NCI-H748 treated with DMSO at 0.1 percent for 48 hours (cell line): ENCODE measurements at regions not wholly inside any gene's neighbourhood (a gene's known extent, or its start where the extent isn't known, plus 50 kb on each side); places are given as distances from the start of the nearest gene placed in this dataset.
A peak's percentile ranks its signal among the peaks of the same experiment; 100 is the strongest.

Experiments
- DNase-seq: peaks from one replicate; lab custom pipeline; 2025; lab: John Stamatoyannopoulos, UW

- DNase-seq: no peak
These were observed 365.6 kb upstream of the ADGRL2 start for GRCh38 chr1:81435175-81435574.

DNA sequence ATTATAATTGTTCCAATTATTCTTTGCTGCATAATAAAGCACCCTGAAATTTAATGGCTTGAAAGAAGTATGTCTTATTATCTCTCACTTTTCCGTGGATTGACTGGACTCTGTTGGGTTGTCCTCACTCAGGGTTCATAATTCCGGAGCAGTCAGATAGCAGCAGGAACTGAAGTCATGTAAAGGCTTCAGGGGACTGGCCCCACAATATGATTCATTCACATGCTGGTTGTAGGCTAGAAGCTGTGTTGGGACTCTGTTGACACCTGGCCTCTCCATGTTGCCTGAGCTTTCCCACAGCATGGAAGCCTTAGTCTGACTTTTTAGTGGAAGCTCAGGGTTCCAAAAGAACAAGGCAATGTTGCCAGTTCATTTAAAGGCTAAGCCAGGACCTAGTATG is 367.1 kb upstream of the ADGRL2 start:
- DNase-seq: no peak

GRCh38 chr1:81432654-81433109 is 368.1 kb upstream of the ADGRL2 start:
- DNase-seq: no peak

GRCh38 chr1:81432059-81432458 is 368.7 kb upstream of the ADGRL2 start:
- no peak for DNase-seq

DNA sequence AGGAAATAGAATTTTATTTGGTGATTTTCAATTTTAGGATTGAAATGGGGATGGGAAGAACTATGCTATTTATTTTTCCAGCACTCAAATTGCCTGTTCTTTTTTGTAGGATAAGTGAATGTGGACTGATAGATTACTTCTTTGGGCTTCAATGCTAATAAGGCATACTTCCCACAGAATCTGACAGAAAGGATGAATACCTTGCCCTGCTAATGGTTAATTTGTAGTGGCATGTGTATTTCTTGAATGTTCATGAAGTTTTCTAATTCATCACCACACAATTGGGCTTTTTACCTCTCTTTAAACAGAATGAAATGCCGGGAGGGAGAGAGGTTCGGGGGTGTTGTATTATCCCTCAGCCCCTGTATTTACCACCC is 369.1 kb upstream of the ADGRL2 start:
- no peak for DNase-seq

DNA sequence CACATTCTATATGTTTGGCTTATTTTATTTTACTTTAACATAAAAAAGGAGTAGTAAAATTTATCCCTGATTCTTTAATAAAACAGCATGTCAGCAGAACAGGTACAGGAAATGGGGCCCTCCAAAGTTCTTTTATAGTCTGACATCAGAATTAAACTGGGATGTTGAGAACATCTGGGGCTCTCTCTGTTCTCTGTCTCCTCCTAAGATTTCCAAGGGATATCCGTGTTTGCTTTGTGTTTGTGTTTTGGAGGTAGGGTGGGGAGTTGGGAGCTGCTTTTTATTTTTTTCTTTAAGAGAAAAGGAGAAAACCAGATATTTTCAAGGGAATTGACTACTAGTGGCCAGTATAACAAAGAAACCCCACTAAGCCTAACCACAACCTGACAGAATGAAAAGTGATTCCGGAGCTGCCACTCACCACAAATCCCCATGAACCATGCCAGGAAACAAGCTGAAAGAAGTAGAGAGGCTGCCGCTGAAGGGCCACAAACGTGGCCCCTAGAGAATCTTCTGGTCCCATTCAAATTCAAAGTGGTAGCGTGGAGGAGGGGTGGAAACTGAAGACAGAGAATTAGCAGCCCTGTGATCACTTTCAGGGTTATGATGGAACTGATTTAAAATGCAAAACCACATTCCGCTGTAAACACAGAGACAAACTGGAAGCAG is 369.6 kb upstream of the ADGRL2 start:
- DNase-seq: no peak

GRCh38 chr1:81430236-81430938 is 370.3 kb upstream of the ADGRL2 start:
- DNase-seq: no peak

- DNase-seq: no peak
These were observed 371.7 kb upstream of the ADGRL2 start for GRCh38 chr1:81428998-81429397.

DNA sequence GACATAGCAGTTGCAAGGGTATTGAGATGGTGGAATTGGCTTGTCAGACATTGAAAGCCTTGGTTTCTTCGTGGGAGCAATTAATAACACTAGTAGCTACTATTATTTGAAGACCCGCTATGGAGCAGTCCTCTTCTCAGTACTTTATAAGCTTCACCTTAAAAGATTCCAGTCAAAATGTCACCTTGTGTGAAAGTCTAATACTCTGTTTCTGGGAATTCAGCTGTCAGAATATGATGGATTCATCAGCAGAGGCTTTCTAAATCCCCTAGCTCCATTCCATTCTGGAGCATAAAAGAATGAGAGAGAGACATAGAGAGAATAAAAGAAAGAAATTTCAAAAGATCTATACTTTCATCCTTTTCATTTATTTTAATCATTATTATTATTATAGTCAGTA is 375.9 kb upstream of the ADGRL2 start:
- no peak for DNase-seq

- peak; percentile 25 for DNase-seq
These were observed 376.7 kb upstream of the ADGRL2 start for GRCh38 chr1:81424061-81424460.

DNA sequence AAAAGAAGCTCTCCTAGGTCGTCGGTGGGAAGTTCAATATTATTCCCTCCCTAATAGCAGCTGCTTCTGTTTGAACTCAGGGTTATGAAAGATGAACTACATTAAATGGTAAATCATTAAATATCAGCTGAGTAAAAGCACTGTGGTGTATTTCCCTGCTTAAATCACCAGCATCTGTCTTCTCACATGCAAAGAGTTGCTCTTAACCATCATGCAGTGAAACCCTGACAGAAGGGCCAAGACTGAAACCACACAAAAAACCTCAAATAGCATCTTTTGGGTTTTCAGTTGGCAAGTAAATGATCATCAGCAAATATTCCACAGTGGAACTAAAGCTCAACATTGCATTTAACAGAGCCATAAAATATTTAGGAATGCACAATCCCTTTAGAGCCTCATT is 380.0 kb upstream of the ADGRL2 start:
- no peak for DNase-seq

- DNase-seq: peak; percentile 82
These were observed 386.2 kb upstream of the ADGRL2 start for GRCh38 chr1:81414488-81415015.

- DNase-seq: no peak
These were observed 387.8 kb upstream of the ADGRL2 start for GRCh38 chr1:81412954-81413353.

- no peak for DNase-seq
These were observed 389.8 kb upstream of the ADGRL2 start for GRCh38 chr1:81410941-81411340.

DNA sequence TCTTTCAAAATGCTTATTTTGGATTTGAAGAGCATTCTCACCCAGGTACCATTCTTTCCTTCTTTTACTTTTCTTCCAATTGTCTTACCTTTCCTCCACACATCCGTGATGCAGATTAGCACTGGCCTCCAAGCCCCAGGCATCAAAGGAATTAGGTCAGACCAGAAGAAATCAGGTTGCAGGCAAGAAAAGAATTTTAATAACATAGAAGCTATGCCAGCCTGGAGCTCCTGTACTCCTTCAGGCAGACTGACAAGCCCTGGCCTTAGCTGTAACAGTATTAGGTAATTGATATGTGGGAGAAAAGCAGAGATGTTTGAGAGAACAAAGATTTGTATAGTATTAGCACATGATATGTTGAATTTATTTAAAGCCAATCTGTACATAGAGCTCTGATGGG is 390.4 kb upstream of the ADGRL2 start:
- DNase-seq: no peak

DNA sequence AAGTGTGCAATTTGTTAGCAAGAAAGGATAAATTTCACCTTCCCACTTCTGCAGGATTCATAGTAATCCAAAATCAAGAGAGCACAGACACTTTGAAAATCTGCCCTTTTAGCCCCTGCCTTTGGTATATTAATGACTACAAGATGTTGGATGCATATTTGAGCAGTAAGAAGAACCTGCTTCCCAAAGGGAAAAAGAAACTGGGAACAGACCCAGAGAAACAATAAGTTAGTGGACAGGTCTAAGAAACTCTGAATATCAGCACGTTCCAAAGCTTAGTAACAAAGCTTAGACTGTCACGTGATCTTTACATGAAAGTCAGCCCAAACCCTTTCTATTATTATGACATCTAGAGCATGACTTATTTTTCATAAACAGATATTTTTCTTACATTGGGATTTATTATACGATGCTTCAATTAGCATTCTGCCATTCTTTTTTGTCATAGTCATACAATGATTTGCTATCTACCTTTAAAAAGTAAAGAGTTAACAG is 390.9 kb upstream of the ADGRL2 start:
- DNase-seq: no peak

- DNase-seq: no peak
These were observed 391.5 kb upstream of the ADGRL2 start for GRCh38 chr1:81409262-81409661.

DNA sequence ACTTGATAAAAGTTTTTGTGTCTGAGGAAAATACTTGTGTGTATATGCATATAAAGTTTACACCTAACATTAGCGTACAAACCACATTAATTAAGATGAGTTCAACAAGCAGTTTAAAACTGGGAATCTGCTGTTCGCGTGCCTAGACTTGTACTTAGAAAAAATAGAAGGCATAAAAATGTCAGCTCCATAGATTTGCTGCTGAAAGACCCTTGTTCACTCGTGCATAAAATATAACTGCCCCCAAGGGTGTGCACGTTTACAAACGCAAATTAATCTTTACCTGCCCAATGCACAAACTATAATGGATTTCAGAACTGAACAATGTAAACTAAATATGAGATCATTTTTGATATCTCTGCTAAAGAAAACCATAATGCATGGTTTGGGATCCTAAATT is 392.3 kb upstream of the ADGRL2 start:
- no peak for DNase-seq

- peak; percentile 77 for DNase-seq
These were observed 393.5 kb upstream of the ADGRL2 start for GRCh38 chr1:81407000-81407821.

- DNase-seq: no peak
These were observed 394.3 kb upstream of the ADGRL2 start for GRCh38 chr1:81406292-81406999.

- DNase-seq: no peak
These were observed 402.7 kb upstream of the ADGRL2 start for GRCh38 chr1:81398041-81398440.
